ENCODE measurements at regions not wholly inside any gene's neighbourhood (a gene's known extent, or its start where the extent isn't known, plus 50 kb on each side); places are given as distances from the start of the nearest gene placed in this dataset.
"Not testable (repeated sequence)": the region's sequence is repeated elsewhere in the genome, so short reads cannot be mapped to it uniquely, and the experiment has no call there.

DNA sequence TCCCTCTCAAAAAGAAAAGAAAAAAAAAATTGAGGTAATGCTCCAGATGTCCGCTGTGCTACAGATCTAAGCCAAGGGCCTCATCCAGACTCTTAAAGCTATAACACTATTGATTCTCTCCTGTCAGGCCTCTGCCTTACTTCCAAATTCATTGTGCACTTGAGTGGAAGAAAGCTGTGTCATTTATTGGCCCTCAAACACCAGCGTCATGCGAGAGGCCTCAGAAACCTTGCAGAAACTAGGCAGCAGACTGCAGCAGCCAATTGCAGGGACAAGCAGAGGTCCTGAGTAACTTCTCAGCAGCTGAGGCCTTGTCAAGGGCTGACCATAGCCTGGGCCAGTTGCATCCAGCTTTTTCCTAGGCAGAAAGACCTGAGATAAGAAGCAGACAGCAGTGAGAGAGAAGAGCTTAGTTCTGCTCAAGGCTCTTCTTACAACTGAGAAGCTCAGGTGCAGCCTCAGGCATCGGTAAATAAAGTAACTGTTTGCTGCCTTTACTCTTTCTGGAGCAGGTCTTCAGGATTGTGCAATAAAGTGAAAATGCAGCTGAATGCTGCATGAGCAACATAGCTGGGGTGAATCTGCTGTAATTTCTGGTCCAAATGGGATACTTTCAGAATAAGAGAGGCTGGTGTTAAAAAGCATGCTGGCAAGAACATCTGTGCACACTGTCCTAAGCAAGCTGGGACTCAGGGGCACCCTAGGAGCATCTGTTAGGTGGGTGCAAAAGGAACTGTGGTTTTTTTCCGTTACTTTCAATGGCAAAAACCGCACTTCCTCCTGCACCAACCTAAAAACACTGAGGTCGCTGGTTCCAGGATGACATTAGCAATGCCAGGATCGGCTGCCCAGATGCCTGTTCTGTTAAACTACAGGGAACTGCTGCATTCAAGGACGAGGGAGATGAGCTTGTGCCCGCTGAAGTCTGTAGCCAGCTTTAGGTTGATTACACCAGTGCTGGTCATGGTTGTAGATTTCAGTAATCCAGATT is 181.8 kb upstream of the PFKP start:
- no peak for DNase-seq (ENCODE audit: insufficient read length, low spot score, missing footprints)
- Histone ChIP-seq H3K4me3 (ENCODE audit: insufficient read depth, low read length) (no peak overlapping the region), H4K20me1 (ENCODE audit: insufficient read depth, low read length) (no peaks in the 10 kb centered on the region), H3K79me2 (ENCODE audit: insufficient read depth, low read length) (no peaks in the 10 kb centered on the region), H3K4me1 (ENCODE audit: insufficient read depth, low read length) (no peaks in the 10 kb centered on the region), H3K9me3 (ENCODE audit: low read depth, low read length) (no peaks in the 10 kb centered on the region), H3K4me2 (ENCODE audit: insufficient read depth, low read length) (no peak overlapping the region), H3K36me3 (ENCODE audit: insufficient read depth, low read length) (no peaks in the 10 kb centered on the region), H2AFZ (ENCODE audit: low read length) (no peak overlapping the region), H3K27ac (ENCODE audit: low read depth, low read length) (no peak overlapping the region), H3K27me3 (ENCODE audit: insufficient read depth, low read length) (no peaks in the 10 kb centered on the region)
- TF ChIP-seq, protein P1, sequence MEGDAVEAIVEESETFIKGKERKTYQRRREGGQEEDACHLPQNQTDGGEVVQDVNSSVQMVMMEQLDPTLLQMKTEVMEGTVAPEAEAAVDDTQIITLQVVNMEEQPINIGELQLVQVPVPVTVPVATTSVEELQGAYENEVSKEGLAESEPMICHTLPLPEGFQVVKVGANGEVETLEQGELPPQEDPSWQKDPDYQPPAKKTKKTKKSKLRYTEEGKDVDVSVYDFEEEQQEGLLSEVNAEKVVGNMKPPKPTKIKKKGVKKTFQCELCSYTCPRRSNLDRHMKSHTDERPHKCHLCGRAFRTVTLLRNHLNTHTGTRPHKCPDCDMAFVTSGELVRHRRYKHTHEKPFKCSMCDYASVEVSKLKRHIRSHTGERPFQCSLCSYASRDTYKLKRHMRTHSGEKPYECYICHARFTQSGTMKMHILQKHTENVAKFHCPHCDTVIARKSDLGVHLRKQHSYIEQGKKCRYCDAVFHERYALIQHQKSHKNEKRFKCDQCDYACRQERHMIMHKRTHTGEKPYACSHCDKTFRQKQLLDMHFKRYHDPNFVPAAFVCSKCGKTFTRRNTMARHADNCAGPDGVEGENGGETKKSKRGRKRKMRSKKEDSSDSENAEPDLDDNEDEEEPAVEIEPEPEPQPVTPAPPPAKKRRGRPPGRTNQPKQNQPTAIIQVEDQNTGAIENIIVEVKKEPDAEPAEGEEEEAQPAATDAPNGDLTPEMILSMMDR (IDR thresholded peaks at IDR 0.05; ENCODE audit: extremely low read depth, low read depth, low read length) = no peak

DNA sequence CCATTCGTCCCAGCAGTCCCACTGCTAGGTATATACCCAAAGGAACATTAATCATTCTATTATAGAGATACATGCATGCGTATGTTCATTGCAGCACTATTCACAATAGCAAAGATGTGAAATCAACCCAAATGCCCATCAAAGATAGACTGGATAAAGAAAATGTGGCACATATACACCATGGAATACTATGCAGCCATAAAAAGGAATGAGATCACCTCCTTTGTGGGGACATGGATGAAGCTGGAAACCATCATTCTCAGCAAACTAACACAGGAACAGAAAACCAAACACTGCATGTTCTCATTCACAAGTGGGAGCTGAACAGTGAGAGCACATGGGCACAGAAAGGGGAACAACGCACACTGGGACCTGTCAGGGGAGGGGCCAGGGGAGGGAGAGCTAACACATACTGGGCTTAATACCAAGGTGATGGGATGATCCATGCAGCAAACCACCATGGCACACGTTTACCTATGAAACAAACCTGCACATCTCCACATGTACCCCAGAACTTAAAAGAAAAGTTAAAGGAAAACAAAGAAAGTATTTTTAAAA is 183.3 kb upstream of the PFKP start:
- not testable (repeated sequence) for H3K9me3 ChIP-seq (ENCODE audit: low read depth, low read length); DNase-seq (ENCODE audit: insufficient read length, low spot score, missing footprints); H3K27me3 ChIP-seq (ENCODE audit: insufficient read depth, low read length)

DNA sequence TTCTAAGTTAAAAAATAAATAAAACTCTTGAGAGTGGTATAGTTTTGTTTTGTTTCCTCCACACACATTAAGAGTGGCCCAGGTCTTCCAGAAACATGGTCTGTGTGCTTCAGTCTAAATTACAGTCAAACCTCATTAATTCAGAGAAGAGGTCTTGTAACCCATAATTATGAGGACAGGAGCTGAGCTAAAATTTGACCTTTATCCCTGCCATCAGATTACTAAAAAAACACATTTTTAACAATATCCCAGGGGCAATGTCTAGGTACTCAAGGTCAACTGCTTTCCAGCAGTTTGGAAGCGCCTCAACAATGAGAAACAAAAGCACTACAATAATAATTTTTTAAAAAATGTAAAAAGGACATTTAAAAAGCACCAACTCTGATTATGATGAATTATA is 184.1 kb upstream of the PFKP start:
- Histone ChIP-seq H2AFZ (ENCODE audit: low read length) (no peak overlapping the region), H3K4me1 (ENCODE audit: insufficient read depth, low read length) (no peaks in the 10 kb centered on the region), H3K36me3 (ENCODE audit: insufficient read depth, low read length) (no peaks in the 10 kb centered on the region), H3K27me3 (ENCODE audit: insufficient read depth, low read length) (no peaks in the 10 kb centered on the region), H3K9me3 (ENCODE audit: low read depth, low read length) (no peaks in the 10 kb centered on the region), H3K4me3 (ENCODE audit: insufficient read depth, low read length) (no peak overlapping the region), H4K20me1 (ENCODE audit: insufficient read depth, low read length) (no peaks in the 10 kb centered on the region), H3K27ac (ENCODE audit: low read depth, low read length) (no peak overlapping the region), H3K4me2 (ENCODE audit: insufficient read depth, low read length) (no peak overlapping the region), H3K79me2 (ENCODE audit: insufficient read depth, low read length) (no peaks in the 10 kb centered on the region)
- TF ChIP-seq, protein P1 (IDR thresholded peaks at IDR 0.05; ENCODE audit: extremely low read depth, low read depth, low read length) = no peak
- no peak for DNase-seq (ENCODE audit: insufficient read length, low spot score, missing footprints)

More for the DNA sequence above, 183.3 kb upstream of the PFKP start:
- not testable (repeated sequence) for H3K4me3 ChIP-seq (ENCODE audit: insufficient read depth, low read length); H3K27ac ChIP-seq (ENCODE audit: low read depth, low read length); H3K4me2 ChIP-seq (ENCODE audit: insufficient read depth, low read length); H3K36me3 ChIP-seq (ENCODE audit: insufficient read depth, low read length); H4K20me1 ChIP-seq (ENCODE audit: insufficient read depth, low read length); H2AFZ ChIP-seq (ENCODE audit: low read length); H3K79me2 ChIP-seq (ENCODE audit: insufficient read depth, low read length); H3K4me1 ChIP-seq (ENCODE audit: insufficient read depth, low read length)

DNA sequence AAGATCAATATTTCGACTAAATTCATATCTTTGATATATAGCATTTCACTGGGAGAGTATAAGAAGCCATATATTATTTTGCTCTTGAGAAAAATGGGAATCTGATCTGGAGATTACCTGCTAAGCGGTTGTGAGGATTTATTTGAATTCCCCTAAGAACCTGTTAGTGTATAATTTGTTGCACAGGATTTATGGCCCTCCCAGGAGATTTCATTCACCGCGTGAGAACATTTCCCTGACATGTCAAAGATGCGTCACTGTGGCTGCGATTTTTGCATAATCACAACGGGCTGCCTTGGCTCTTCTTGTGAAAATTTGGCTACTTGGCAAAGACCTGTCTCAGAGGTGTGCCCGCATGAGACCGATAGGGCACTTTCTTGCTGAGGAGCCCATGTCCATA is 184.7 kb upstream of the PFKP start:
- Histone ChIP-seq H4K20me1 (ENCODE audit: insufficient read depth, low read length) (no peaks in the 10 kb centered on the region), H3K36me3 (ENCODE audit: insufficient read depth, low read length) (no peaks in the 10 kb centered on the region), H3K27ac (ENCODE audit: low read depth, low read length) (no peak overlapping the region), H3K27me3 (ENCODE audit: insufficient read depth, low read length) (no peaks in the 10 kb centered on the region), H3K4me3 (ENCODE audit: insufficient read depth, low read length) (no peak overlapping the region), H2AFZ (ENCODE audit: low read length) (no peak overlapping the region), H3K4me2 (ENCODE audit: insufficient read depth, low read length) (no peak overlapping the region), H3K4me1 (ENCODE audit: insufficient read depth, low read length) (no peaks in the 10 kb centered on the region), H3K79me2 (ENCODE audit: insufficient read depth, low read length) (no peaks in the 10 kb centered on the region), H3K9me3 (ENCODE audit: low read depth, low read length) (no peaks in the 10 kb centered on the region)
- TF ChIP-seq, protein P1 (IDR thresholded peaks at IDR 0.05; ENCODE audit: extremely low read depth, low read depth, low read length) = no peak
- DNase-seq (ENCODE audit: insufficient read length, low spot score, missing footprints) = peak; percentile 4

Data from osteoblast (primary cell).